GM06990 (cell line): ENCODE measurements at regions not wholly inside any gene's neighbourhood (a gene's known extent, or its start where the extent isn't known, plus 50 kb on each side); places are given as distances from the start of the nearest gene placed in this dataset.

Experiments
- DNase-seq: peaks from one replicate; pipeline ENCODE4 v3.0.0-alpha.2; 2011; ENCODE audit not compliant: insufficient read length; ENCODE audit errors: extremely low read depth
- H3K27me3 ChIP-seq: replicated peaks from 2 replicates; pipeline ENCODE4 v1.6.0; 2011; ENCODE audit warnings: low read length; ENCODE audit not compliant: control insufficient read depth, insufficient read depth
- H3K36me3 ChIP-seq: 2 replicates; pipeline ENCODE4 v1.5.1; 2011; ENCODE audit warnings: low read length; ENCODE audit not compliant: control insufficient read depth, insufficient read depth
- H3K4me3 ChIP-seq: replicated peaks from 2 replicates; pipeline ENCODE4 v1.5.1; 2011; ENCODE audit warnings: low read depth, mild to moderate bottlenecking, control low read depth, low read length
- TF ChIP-seq, protein P1 (sequence below): IDR thresholded peaks from 2 replicates; pipeline ENCODE4 v1.5.1; 2011; ENCODE audit warnings: low read length, control low read depth, mild to moderate bottlenecking, inconsistent platforms; ENCODE audit not compliant: insufficient read depth, poor library complexity, severe bottlenecking

- DNase-seq, result no peak
Measured at GRCh38 chr6:33875141-33875581, 71.4 kb upstream of the MLN start.

GRCh38 chr6:33874136-33874760 is 70.4 kb upstream of the MLN start:
- Histone ChIP-seq H3K27me3 (no peaks in the 10 kb centered on the region; the same call in 1 of the 2 replicates), H3K36me3 (no peaks in the 10 kb centered on the region), H3K4me3 (no peak overlapping the region)
- no peak for DNase-seq
- TF ChIP-seq, protein P1, sequence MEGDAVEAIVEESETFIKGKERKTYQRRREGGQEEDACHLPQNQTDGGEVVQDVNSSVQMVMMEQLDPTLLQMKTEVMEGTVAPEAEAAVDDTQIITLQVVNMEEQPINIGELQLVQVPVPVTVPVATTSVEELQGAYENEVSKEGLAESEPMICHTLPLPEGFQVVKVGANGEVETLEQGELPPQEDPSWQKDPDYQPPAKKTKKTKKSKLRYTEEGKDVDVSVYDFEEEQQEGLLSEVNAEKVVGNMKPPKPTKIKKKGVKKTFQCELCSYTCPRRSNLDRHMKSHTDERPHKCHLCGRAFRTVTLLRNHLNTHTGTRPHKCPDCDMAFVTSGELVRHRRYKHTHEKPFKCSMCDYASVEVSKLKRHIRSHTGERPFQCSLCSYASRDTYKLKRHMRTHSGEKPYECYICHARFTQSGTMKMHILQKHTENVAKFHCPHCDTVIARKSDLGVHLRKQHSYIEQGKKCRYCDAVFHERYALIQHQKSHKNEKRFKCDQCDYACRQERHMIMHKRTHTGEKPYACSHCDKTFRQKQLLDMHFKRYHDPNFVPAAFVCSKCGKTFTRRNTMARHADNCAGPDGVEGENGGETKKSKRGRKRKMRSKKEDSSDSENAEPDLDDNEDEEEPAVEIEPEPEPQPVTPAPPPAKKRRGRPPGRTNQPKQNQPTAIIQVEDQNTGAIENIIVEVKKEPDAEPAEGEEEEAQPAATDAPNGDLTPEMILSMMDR, result no peak

More at GRCh38 chr6:33875141-33875581, 71.4 kb upstream of the MLN start:
- TF ChIP-seq, protein P1, result no peak
- Histone ChIP-seq H3K36me3 (no peaks in the 10 kb centered on the region), H3K4me3 (no peak overlapping the region), H3K27me3 (peaks cover 2% of the 10 kb centered on the region)

- TF ChIP-seq, protein P1, result no peak
Measured at GRCh38 chr6:33872761-33873160, 69.0 kb upstream of the MLN start.

DNA sequence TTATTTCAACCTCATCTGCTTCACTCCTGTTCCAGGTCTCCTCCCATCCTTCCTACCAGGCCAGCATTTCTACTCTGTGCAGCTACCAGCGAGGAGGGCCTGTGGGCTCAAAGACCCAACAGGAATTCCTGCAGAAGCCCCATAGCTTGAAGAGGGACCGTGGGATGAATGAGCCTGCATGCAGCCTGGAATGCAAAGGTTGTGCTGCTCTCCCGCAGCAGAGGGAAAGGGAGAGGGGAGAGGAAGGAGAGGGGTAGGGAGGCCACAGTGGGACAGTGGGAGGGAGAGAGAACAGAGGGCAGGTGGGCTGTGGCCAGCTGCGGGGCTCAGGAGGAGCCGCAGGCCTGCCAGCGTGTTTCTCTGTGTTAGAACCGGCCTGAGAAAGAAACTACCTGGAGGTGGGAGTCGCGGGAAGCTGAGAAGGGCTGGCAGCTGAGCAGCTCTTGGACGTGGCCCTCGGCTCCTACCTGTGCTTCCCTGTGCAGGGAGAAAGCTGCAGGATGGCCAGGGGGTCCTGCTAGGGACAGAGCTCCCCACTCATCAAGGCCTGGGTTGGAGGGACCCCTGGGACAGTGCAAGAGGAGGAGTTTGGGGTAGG is 66.1 kb upstream of the MLN start:
- TF ChIP-seq, protein P1, result no peak
- DNase-seq, result no peak
- Histone ChIP-seq H3K4me3 (no peak overlapping the region), H3K36me3 (no peaks in the 10 kb centered on the region), H3K27me3 (no peaks in the 10 kb centered on the region; the same call in 1 of the 2 replicates)

More at GRCh38 chr6:33872761-33873160, 69.0 kb upstream of the MLN start:
- Histone ChIP-seq H3K36me3 (no peaks in the 10 kb centered on the region), H3K27me3 (no peaks in the 10 kb centered on the region; the same call in 1 of the 2 replicates), H3K4me3 (no peak overlapping the region)
- no peak for DNase-seq

DNA sequence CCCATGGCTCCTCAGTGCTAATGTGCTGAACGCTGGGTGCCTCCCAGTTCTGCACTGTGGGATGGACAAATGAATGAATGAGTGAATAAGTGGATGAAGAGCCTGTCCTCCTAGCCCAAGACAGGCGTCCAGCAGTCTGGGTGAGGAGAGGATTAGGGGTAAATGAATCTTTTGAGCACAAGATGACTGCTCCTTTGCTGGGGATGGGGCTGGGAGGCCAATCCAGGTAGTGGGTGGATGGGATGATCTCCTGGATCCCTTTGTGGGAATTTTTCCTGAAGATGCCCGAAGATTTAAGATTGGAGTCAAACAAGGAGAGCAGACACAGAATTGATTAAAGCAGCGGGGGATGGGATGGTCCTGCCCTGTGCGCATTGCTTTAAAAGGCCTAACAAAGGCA is 65.3 kb upstream of the MLN start:
- TF ChIP-seq, protein P1, result no peak
- no peak overlapping the region for H3K4me3 ChIP-seq
- no peak for DNase-seq
- H3K36me3 ChIP-seq, result no peaks in the 10 kb centered on the region
- H3K27me3 ChIP-seq, result no peaks in the 10 kb centered on the region; the same call in 1 of the 2 replicates
